ENCODE measurements at regions not wholly inside any gene's neighbourhood (a gene's known extent, or its start where the extent isn't known, plus 50 kb on each side); places are given as distances from the start of the nearest gene placed in this dataset.

DNA sequence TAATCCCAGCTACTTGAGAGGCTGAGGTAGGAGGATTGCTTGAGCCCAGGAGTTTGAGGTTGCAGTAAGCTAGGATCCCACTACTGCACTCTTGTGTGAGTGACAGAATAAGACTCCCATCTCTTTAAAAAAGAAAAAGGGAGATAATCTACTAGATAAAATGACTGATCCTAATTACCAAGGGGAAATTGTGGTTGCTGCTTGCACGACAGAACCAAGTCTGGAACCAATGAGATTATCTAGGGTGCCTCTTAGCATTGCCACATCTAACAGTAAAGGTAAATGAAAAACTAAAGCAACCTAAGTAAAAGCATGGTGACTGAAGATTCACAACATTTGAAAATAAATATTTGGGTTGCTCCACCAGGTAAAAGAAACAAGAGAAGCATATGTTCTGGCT, 185.1 kb downstream of the PDHA2 start:
- TF ChIP-seq CTCF (IDR thresholded peaks at IDR 0.05) (no peak), SIN3A (IDR thresholded peaks at IDR 0.05; ENCODE audit: borderline replicate concordance, insufficient read depth, low read depth, low read length) (no peak)

Data from Panc1 (cell line).